Ishikawa (cell line): ENCODE measurements at regions not wholly inside any gene's neighbourhood (a gene's known extent, or its start where the extent isn't known, plus 50 kb on each side); places are given as distances from the start of the nearest gene placed in this dataset.

Experiments used
- CEBPB ChIP-seq: IDR thresholded peaks from 2 replicates; pipeline ENCODE4 v1.6.1; 2012
- CREB1 ChIP-seq: IDR thresholded peaks from 2 replicates; pipeline ENCODE4 v1.6.1; 2012; ENCODE audit warnings: low read depth
- EGR1 ChIP-seq: IDR thresholded peaks from 2 replicates; pipeline ENCODE4 v1.6.1; 2012
- EP300 ChIP-seq: IDR thresholded peaks from 2 replicates; pipeline ENCODE4 v1.6.1; 2012; ENCODE audit warnings: borderline replicate concordance
- FOXM1 ChIP-seq: IDR thresholded peaks from 2 replicates; pipeline ENCODE4 v1.6.1; 2012; ENCODE audit warnings: low read depth, borderline replicate concordance
- MAX ChIP-seq: IDR thresholded peaks from 2 replicates; pipeline ENCODE4 v1.6.1; 2012
- NFIC ChIP-seq: IDR thresholded peaks from 2 replicates; pipeline ENCODE4 v1.6.1; 2012
- RAD21 ChIP-seq: IDR thresholded peaks from 2 replicates; pipeline ENCODE4 v1.6.1; 2012; ENCODE audit warnings: low read depth
- REST ChIP-seq: IDR thresholded peaks from 2 replicates; pipeline ENCODE4 v1.6.1; 2012; ENCODE audit warnings: low read depth, mild to moderate bottlenecking
- TAF1 ChIP-seq: IDR thresholded peaks from 2 replicates; pipeline ENCODE4 v1.6.1; 2012; ENCODE audit warnings: low read depth, mild to moderate bottlenecking
- TCF12 ChIP-seq: IDR thresholded peaks from 2 replicates; pipeline ENCODE4 v1.6.1; 2012; ENCODE audit warnings: low read depth
- TEAD4 ChIP-seq: IDR thresholded peaks from 2 replicates; pipeline ENCODE4 v1.6.1; 2012
- USF1 ChIP-seq: IDR thresholded peaks from 2 replicates; pipeline ENCODE4 v1.6.1; 2012
- YY1 ChIP-seq: IDR thresholded peaks from 2 replicates; pipeline ENCODE4 v1.6.1; 2012; ENCODE audit warnings: low read depth
- ZBTB7A ChIP-seq: IDR thresholded peaks from 2 replicates; pipeline ENCODE4 v1.6.1; 2012; ENCODE audit warnings: low read depth

GRCh38 chr22:25495285-25495684 lies 69.2 kb upstream of the GRK3 start:
- TF ChIP-seq ZBTB7A (no peak), NFIC (no peak), USF1 (no peak), RAD21 (no peak), TCF12 (no peak)

- no peak for TF ChIP-seq CEBPB
Measured at GRCh38 chr22:25496396-25497064, 67.9 kb upstream of the GRK3 start.

GRCh38 chr22:25497181-25497641 lies 67.3 kb upstream of the GRK3 start:
- TF ChIP-seq USF1 (peak; percentile 17; the same call in 1 of the 2 replicates), ZBTB7A (no peak), RAD21 (no peak), TEAD4 (no peak), MAX (peak; percentile 56)

GRCh38 chr22:25497716-25498115 lies 66.8 kb upstream of the GRK3 start:
- TF ChIP-seq MAX (no peak), YY1 (no peak), REST (no peak), ZBTB7A (no peak), EP300 (no peak), CREB1 (no peak), CEBPB (no peak), TCF12 (no peak), FOXM1 (no peak), NFIC (no peak), EGR1 (no peak), TEAD4 (no peak), TAF1 (no peak), RAD21 (no peak), USF1 (no peak)

GRCh38 chr22:25508161-25508560 lies 56.3 kb upstream of the GRK3 start:
- no peak for TF ChIP-seq EP300
- TF ChIP-seq USF1 = no peak
- no peak for TF ChIP-seq ZBTB7A
- no peak for TF ChIP-seq NFIC
- TF ChIP-seq TEAD4 = no peak
- TF ChIP-seq FOXM1 = no peak
- TF ChIP-seq YY1 = no peak
- TF ChIP-seq RAD21 = no peak

- TF ChIP-seq CREB1 (no peak), ZBTB7A (no peak), REST (no peak), TEAD4 (no peak), TAF1 (no peak), YY1 (no peak)
Measured at GRCh38 chr22:25508761-25509321, 55.6 kb upstream of the GRK3 start.
